ENCODE measurements at regions not wholly inside any gene's neighbourhood (a gene's known extent, or its start where the extent isn't known, plus 50 kb on each side); places are given as distances from the start of the nearest gene placed in this dataset.
"Not testable (repeated sequence)": the region's sequence is repeated elsewhere in the genome, so short reads cannot be mapped to it uniquely, and the experiment has no call there.

- not testable (repeated sequence) for TF ChIP-seq CTCF (IDR thresholded peaks at IDR 0.05; ENCODE audit: low read depth, low read length); EZH2phosphoT487 (IDR thresholded peaks at IDR 0.05; ENCODE audit: low read depth)
Measured at GRCh38 chr15:99494536-99495233, 71.1 kb upstream of the MEF2A start.
